Lower lobe of right lung (tissue), 2 donors: ENCODE measurements at regions not wholly inside any gene's neighbourhood (a gene's known extent, or its start where the extent isn't known, plus 50 kb on each side); places are given as distances from the start of the nearest gene placed in this dataset.

Experiments used
- ATAC-seq, 2 donors: fragments of 200-7000 bp; cut with Tn5 transposase; one replicate each; pipeline ENCODE4 v1.9.1; 2020 to 2022; ENCODE audit warnings: mild to moderate bottlenecking in 2 of 2, moderate library complexity in 2 of 2
- DNase-seq: peaks from one replicate; pipeline ENCODE4 v3.0.0-alpha.2; 2020
- H3K27ac ChIP-seq: fragments of 200-600 bp; one replicate; pipeline ENCODE4 v1.8.0; 2022
- H3K27me3 ChIP-seq: fragments of 200-600 bp; one replicate; pipeline ENCODE4 v1.8.0; 2022; ENCODE audit warnings: low read depth
- H3K36me3 ChIP-seq: fragments of 200-600 bp; one replicate; pipeline ENCODE4 v1.8.0; 2022; ENCODE audit warnings: mild to moderate bottlenecking
- H3K4me1 ChIP-seq: fragments of 200-600 bp; one replicate; pipeline ENCODE4 v1.8.0; 2022
- H3K4me3 ChIP-seq: fragments of 200-600 bp; one replicate; pipeline ENCODE4 v1.8.0; 2022; ENCODE audit warnings: mild to moderate bottlenecking
- H3K9me3 ChIP-seq: fragments of 200-600 bp; one replicate; pipeline ENCODE4 v1.8.0; 2022
- CTCF ChIP-seq: fragments of 200-600 bp; IDR thresholded peaks from one replicate; pipeline ENCODE4 v1.8.0; 2022; ENCODE audit warnings: antibody characterized with exemption, mild to moderate bottlenecking
- intact Hi-C: fragments of 100-400 bp; cut with DNase I; formaldehyde crosslinking; loops from one replicate; pipeline ENCODE4 v1.11.0; 2022
- donor health status: DM: no; HTN: yes; CAD: no; lungs with severe emphysema.

- no peaks in the 10 kb centered on the region for H3K27me3 ChIP-seq
- TF ChIP-seq CTCF: no peak
- DNase-seq: no peak
- no peaks in the 10 kb centered on the region for H3K4me1 ChIP-seq
- H3K9me3 ChIP-seq: no peaks in the 10 kb centered on the region
- H3K27ac ChIP-seq: no peak overlapping the region
- H3K36me3 ChIP-seq: no peaks in the 10 kb centered on the region
- intact Hi-C loops: no loop called here
- H3K4me3 ChIP-seq: no peak overlapping the region
- ATAC-seq: no peak
Observed at GRCh38 chr1:170789063-170789462, 125.1 kb downstream of the PRRX1 start.

- Histone ChIP-seq H3K9me3 (no peaks in the 10 kb centered on the region), H3K36me3 (no peaks in the 10 kb centered on the region), H3K4me3 (no peak overlapping the region), H3K27me3 (no peaks in the 10 kb centered on the region), H3K4me1 (no peaks in the 10 kb centered on the region), H3K27ac (no peak overlapping the region)
- DNase-seq: no peak
- intact Hi-C loops: no loop called here
- no peak for ATAC-seq
- no peak for TF ChIP-seq CTCF
Observed at GRCh38 chr1:170790175-170790574, 126.2 kb downstream of the PRRX1 start.

GRCh38 chr1:170790651-170791071 lies 126.7 kb downstream of the PRRX1 start:
- intact Hi-C loops: no loop called here
- H3K36me3 ChIP-seq: no peaks in the 10 kb centered on the region
- DNase-seq (no peak), ATAC-seq (no peak)
- no peak for TF ChIP-seq CTCF
- H3K4me3 ChIP-seq: no peak overlapping the region
- no peaks in the 10 kb centered on the region for H3K4me1 ChIP-seq
- no peaks in the 10 kb centered on the region for H3K9me3 ChIP-seq
- H3K27me3 ChIP-seq: no peaks in the 10 kb centered on the region
- H3K27ac ChIP-seq: no peak overlapping the region

- no peak for DNase-seq
- H3K4me3 ChIP-seq: no peak overlapping the region
- no peaks in the 10 kb centered on the region for H3K4me1 ChIP-seq
- TF ChIP-seq CTCF: no peak
- H3K27ac ChIP-seq: no peak overlapping the region
- ATAC-seq: no peak
- no peaks in the 10 kb centered on the region for H3K9me3 ChIP-seq
- intact Hi-C loops: no loop called here
- no peaks in the 10 kb centered on the region for H3K27me3 ChIP-seq
- H3K36me3 ChIP-seq: no peaks in the 10 kb centered on the region
Observed at GRCh38 chr1:170791941-170792340, 128.0 kb downstream of the PRRX1 start.

GRCh38 chr1:170800265-170800664 lies 135.1 kb upstream of the MROH9 start:
- Histone ChIP-seq H3K4me3 (no peak overlapping the region), H3K27me3 (no peaks in the 10 kb centered on the region), H3K9me3 (no peaks in the 10 kb centered on the region), H3K36me3 (no peaks in the 10 kb centered on the region), H3K27ac (no peak overlapping the region), H3K4me1 (no peaks in the 10 kb centered on the region)
- no peak for TF ChIP-seq CTCF
- DNase-seq (no peak), ATAC-seq (no peak)
- intact Hi-C loops: no loop called here

- no peak for TF ChIP-seq CTCF
- H3K4me1 ChIP-seq: no peaks in the 10 kb centered on the region
- no peak overlapping the region for H3K27ac ChIP-seq
- H3K27me3 ChIP-seq: no peaks in the 10 kb centered on the region
- H3K36me3 ChIP-seq: no peaks in the 10 kb centered on the region
- DNase-seq (no peak), ATAC-seq (no peak)
- H3K4me3 ChIP-seq: no peak overlapping the region
- intact Hi-C loops: no loop called here
- no peaks in the 10 kb centered on the region for H3K9me3 ChIP-seq
Observed at GRCh38 chr1:170800812-170801211, 134.5 kb upstream of the MROH9 start.
